Cardiac septum (tissue), 1 donor: ENCODE measurements at regions not wholly inside any gene's neighbourhood (a gene's known extent, or its start where the extent isn't known, plus 50 kb on each side); places are given as distances from the start of the nearest gene placed in this dataset.

Experiments
- DNase-seq: peaks from one replicate; pipeline ENCODE4 v3.0.0-alpha.2; 2020; ENCODE audit warnings: low spot score
- intact Hi-C: fragments of 100-400 bp; cut with DNase I; formaldehyde crosslinking; loops from one replicate; pipeline ENCODE4 v1.14.0; 2022
- donor health status: DM: no; HTN: no; CAD: no.

GRCh38 chr4:126548890-126549289 is 1083.9 kb upstream of the INTU start:
- DNase-seq, result no peak
- intact Hi-C loops, result no loop called here

GRCh38 chr4:126552321-126552720 is 1080.4 kb upstream of the INTU start:
- intact Hi-C loops, result no loop called here
- no peak for DNase-seq

GRCh38 chr4:126553248-126553647 is 1079.5 kb upstream of the INTU start:
- intact Hi-C loops, result no loop called here

GRCh38 chr4:126558596-126558995 is 1074.2 kb upstream of the INTU start:
- intact Hi-C loops, result no loop called here
- no peak for DNase-seq

More at GRCh38 chr4:126553248-126553647, 1079.5 kb upstream of the INTU start:
- no peak for DNase-seq

- DNase-seq, result no peak
- intact Hi-C loops, result no loop called here
Observed at GRCh38 chr4:126559961-126560360, 1072.8 kb upstream of the INTU start.

GRCh38 chr4:126560794-126561193 is 1072.0 kb upstream of the INTU start:
- no peak for DNase-seq
- intact Hi-C loops, result no loop called here

GRCh38 chr4:126563389-126563788 is 1069.4 kb upstream of the INTU start:
- no peak for DNase-seq
- intact Hi-C loops, result no loop called here

- no peak for DNase-seq
- intact Hi-C loops, result no loop called here
Observed at GRCh38 chr4:126564283-126564854, 1068.4 kb upstream of the INTU start.

- no peak for DNase-seq
- intact Hi-C loops, result no loop called here
Observed at GRCh38 chr4:126568652-126569570, 1063.8 kb upstream of the INTU start.

GRCh38 chr4:126572264-126572663 is 1060.5 kb upstream of the INTU start:
- no peak for DNase-seq
- intact Hi-C loops, result no loop called here

GRCh38 chr4:126582737-126583136 is 1050.0 kb upstream of the INTU start:
- DNase-seq, result no peak
- intact Hi-C loops, result no loop called here

GRCh38 chr4:126583509-126583908 is 1049.2 kb upstream of the INTU start:
- intact Hi-C loops, result no loop called here
- no peak for DNase-seq

GRCh38 chr4:126591583-126591982 is 1041.2 kb upstream of the INTU start:
- no peak for DNase-seq
- intact Hi-C loops, result no loop called here

GRCh38 chr4:126592088-126592487 is 1040.7 kb upstream of the INTU start:
- no peak for DNase-seq

GRCh38 chr4:126593626-126594025 is 1039.1 kb upstream of the INTU start:
- intact Hi-C loops, result no loop called here
- DNase-seq, result no peak

More at GRCh38 chr4:126592088-126592487, 1040.7 kb upstream of the INTU start:
- intact Hi-C loops, result no loop called here

GRCh38 chr4:126595643-126596042 is 1037.1 kb upstream of the INTU start:
- DNase-seq, result no peak
- intact Hi-C loops, result no loop called here

- intact Hi-C loops, result loop anchor here (10.0 kb wide), 1 partner anchor 1285 kb away; the partner anchor contains the start of gene FAT4
- DNase-seq, result no peak
Observed at GRCh38 chr4:126599746-126600145, 1033.0 kb upstream of the INTU start.

GRCh38 chr4:126603210-126603609 is 1029.5 kb upstream of the INTU start:
- DNase-seq, result no peak
- intact Hi-C loops, result loop anchor here (10.0 kb wide), 1 partner anchor 1288 kb away; the partner anchor contains the start of gene FAT4

GRCh38 chr4:126603825-126604224 is 1028.9 kb upstream of the INTU start:
- DNase-seq, result no peak
- intact Hi-C loops, result loop anchor here (10.0 kb wide), 1 partner anchor 1289 kb away; the partner anchor contains the start of gene FAT4

- DNase-seq, result no peak
- intact Hi-C loops, result loop anchor here (10.0 kb wide), 1 partner anchor 1290 kb away; the partner anchor contains the start of gene FAT4
Observed at GRCh38 chr4:126604268-126604867, 1028.4 kb upstream of the INTU start.
